NCI-H226 (cell line): ENCODE measurements at regions not wholly inside any gene's neighbourhood (a gene's known extent, or its start where the extent isn't known, plus 50 kb on each side); places are given as distances from the start of the nearest gene placed in this dataset.
"Not testable (repeated sequence)": the region's sequence is repeated elsewhere in the genome, so short reads cannot be mapped to it uniquely, and the experiment has no call there.

Experiments
- DNase-seq: peaks from one replicate; pipeline ENCODE4 v3.0.0-alpha.2; 2015

DNA sequence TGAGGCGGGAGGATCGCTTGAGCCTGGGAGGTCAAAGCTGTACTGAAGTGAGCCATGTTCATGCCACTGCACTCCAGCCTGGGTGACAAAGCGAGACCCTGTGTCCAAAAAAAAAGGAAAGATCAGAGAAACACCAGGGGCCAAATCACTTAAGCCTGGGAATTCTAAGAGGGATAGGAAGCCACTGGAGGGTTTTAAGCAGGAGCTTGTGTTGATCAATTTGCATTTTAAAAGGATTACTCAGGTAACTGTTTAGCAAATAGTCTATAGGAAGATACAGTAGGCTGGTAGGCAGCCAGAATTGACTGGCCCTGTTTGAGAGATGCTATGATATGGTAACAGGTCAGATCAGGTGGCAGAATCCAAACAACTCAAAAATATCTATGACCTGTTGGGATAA is 162.7 kb downstream of the SPTSSA start:
- DNase-seq, result no peak

DNA sequence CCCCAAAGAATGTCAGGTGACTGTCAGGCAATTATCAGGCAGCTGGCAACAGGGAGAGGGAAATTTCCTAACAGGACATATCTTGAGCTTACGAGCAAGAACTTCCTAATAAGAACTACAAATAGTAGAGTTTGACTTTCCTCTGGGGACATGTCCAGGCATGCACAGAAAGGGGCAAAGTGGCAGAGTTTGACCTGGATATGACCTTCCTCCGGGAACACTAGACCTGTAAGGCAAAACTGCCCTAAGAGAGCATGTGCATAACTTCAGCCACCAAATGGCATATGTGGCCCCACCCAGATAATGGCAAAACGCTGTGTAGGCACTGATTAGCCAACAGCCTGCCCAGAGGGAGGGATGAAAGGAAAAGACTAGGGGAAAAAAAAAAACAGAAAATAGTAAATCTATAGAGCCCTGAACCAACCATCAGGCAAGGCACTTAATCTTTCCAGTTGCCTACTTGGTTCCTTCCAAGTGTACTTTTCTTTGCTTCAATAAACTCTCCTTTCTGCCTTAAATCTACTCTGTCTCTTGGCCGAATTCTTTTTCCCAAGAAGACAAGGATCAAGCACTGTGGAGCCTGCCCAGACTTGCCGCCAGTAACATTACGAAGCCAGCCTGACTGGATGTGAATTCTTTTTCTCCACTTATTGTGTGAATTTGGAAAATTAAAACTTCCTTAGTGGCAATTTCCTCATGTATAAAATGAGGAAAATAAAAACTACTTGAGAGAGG is 164.1 kb downstream of the SPTSSA start:
- DNase-seq, result no peak

DNA sequence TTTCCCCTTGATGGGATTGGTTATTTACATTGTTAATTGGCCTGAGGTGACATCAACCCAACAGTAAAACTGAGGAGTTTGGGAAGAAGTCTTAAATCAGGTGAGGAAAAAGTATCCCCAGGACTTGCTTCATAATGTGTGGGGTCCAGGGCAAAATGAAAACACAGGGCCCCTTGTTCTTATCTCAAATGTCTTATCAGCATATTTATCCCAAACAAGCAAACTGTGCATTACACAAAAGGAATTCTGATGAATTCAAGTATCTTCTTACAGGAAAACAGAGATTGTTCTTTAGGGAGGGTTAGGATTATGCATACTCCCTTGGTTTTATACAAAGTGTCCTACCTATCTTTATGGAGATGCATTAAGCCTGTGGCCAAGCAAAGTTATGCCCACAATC is 178.4 kb downstream of the SPTSSA start:
- DNase-seq, result no peak

DNA sequence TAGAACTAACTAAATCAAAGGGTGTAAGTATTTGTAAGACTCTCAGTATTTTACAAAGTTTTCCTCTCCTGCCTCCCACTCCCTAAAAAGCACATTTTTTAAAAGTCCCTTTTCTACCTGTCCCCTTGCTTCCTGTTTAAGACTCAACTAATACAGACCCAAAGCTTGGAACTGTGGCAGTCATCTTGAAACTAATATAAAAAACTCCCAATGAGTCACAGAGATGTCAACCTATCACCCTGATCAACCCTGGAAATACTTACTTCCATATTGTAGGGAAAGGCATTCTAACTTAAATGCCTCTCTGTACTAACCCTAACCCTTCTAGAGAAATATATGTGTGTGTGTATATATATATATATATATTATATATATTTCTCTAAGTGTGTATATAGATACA is 184.8 kb downstream of the SPTSSA start:
- DNase-seq, result no peak

DNA sequence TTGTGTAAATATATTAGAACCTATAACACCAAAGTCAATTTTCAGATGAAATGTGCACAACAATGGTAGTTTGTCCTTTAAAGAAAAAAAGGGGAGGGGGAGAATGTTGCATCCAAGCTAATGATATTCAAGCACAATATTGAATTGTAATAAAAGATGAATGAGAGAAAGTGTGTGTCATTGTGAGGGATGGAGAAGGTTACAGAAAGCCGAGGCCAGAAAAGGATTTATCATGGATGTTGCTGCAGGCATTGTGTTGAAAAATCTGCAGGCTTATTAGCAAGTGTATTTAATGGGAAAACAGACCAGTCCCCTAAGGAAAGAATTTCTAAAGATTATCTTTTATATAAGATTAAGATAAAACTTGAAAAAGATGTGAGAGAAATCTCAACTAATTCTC is 186.5 kb downstream of the SPTSSA start:
- DNase-seq, result no peak

DNA sequence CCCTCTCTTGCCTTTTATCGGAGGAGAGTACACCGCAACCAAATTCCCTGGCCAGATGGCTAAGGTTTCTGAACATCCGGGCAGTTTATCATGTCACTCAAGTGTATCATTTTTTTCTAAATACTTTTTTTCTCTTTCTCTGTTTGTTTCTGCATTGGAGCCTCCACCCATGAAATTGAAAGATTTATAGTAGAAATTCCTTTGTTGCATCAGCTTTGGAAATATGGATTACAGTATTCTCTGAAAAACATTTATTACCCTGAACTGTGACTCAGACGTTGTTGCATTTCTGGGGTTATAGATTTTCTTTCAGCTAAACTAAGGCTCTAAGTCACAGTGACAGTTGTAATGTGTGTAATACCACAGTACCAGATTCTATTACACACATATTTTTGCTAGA is 187.0 kb downstream of the SPTSSA start:
- DNase-seq, result no peak

DNA sequence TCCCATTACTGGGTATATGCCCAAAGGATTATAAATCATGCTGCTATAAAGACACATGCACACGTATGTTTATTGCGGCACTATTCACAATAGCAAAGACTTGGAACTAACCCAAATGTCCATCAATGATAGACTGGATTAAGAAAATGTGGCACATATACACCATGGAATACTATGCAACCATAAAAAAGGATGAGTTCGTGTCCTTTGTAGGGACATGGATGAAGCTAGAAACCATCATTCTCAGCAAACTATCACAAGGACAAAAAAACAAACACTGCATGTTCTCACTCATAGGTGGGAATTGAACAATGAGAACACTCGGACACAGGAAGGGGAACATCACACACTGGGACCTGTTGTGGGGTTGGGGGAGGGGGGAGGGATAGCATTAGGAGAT is 188.3 kb downstream of the SPTSSA start:
- not testable (repeated sequence) for DNase-seq

DNA sequence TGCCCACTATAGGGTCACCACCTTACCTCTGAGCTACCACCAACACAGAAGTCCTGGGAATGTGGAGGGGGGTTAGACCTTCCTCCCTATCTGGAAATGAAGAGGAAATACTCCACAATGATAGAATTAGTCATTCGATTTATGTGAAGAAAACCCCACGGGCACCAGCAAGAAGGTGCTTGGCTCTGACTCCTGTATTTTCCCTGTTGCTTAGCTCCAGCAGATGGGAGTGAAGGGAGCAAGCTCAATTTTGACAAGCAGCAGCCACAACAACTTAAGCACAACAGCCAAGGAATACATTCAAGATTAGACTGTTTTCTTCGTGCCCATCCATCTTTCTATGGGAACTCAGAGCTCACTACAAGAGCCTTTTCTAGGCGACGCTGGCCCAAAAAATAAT is 191.7 kb downstream of the SPTSSA start:
- peak; percentile 91 for DNase-seq

DNA sequence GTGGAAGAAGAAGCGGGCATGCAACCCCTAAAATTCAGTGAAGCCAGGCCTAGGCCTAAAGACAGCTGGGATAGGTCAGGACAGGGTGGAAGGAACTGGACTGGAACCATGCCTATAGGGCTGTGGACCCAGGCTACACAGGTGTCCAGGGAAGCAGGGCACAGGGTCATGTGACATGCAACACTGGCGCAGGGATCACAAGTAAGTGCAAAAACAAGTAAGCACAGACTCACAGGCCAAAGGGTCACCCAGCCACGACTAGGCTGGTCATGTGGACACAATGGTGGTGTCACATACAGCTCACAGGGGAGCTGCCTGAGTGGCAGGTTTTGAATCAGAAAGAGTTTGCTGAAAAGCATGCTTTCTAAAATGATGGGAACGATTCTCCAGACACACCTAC is 195.7 kb downstream of the SPTSSA start:
- DNase-seq, result no peak

DNA sequence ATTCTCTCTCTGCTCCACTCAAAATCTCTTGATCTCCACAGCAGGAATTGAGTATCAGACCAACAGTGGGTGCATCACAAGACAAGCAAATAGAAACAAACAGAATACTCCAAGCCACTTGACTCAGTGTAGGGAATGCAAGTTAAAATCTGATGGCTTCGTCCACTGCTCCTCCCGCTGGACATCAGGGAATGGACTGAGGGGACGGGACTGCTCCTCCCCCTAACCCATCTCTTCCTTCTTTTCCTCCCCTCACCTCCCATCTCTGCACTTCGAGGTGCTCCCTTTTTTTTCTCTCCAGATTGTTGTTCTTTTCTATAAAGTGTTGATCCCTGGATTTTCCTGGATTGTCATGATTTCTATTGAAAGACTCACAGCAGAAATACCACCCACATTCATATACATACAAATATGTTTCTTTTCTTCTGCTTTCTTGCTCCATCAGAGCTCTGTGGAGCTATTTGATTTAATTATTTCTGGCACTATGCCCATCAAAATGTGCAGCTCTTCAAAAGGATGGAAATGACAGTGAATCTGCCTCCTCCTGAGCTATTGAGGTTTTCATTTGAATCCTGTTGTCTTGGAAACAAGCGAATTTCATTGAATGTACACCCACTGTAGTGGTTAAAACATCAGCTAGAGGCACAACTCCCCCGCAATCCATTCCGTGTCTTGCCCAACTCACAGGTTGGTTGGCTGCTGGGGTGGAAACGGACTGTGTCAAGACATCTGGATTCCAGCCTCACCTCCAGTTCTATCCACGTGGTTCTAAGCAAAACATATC is 199.7 kb downstream of the SPTSSA start:
- peak; percentile 59 for DNase-seq

DNA sequence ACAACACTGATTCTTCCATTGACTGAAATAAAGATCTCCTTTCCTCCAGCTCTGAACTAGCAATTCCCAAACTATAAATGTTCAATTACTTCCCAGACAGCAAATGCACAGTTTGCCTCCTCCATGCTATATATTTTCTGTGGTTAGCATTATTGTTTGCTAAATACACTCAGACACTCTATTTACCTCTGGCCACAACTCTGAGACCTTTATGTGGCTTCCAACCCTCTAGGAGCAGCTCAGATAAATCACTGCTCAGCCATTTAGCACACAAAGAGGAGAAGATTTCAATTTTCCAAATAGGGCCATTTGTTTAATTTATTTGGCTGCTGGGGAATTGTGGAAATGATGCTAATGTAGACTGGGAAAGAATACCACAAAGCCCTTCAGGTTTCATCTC is 202.0 kb downstream of the SPTSSA start:
- DNase-seq, result no peak

DNA sequence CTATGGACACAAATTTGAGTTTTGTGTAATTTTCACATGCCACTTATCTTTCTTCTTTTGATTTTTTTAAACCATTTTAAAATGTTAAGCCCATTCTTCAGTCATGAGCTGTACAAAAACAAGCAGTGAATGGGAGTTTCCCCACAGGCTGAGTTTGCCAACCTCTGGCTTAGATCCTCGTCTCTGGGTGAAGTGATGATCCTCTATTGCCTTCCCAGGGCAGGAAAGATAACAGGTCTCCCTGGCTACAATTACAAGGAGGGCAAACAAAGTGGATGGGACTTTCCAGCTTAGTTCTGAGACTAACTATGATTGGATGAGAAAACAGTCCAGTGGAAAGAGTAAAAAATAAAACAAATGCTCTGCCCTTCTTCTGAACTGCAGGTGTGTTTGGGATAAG is 203.7 kb downstream of the SPTSSA start:
- DNase-seq, result peak; percentile 98

DNA sequence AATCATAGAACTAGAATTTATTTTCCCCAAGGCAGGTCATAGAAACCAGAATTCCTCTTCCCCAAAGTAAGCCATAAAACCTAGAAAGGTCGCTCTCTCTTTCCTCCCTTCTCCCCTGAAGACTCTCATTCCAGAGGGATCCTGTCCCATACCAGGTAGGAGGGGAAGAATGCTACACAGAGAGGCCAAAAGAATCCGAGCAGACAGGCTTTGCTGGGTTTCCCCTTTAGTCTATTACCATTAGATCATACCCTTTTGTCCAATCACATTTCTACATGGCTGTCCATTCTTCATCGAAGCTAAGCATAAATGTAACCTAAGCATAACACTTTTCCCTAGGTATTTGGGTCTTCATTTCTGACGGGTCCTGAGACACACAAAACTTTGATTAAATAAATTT is 204.5 kb downstream of the SPTSSA start:
- peak; percentile 75 for DNase-seq

DNA sequence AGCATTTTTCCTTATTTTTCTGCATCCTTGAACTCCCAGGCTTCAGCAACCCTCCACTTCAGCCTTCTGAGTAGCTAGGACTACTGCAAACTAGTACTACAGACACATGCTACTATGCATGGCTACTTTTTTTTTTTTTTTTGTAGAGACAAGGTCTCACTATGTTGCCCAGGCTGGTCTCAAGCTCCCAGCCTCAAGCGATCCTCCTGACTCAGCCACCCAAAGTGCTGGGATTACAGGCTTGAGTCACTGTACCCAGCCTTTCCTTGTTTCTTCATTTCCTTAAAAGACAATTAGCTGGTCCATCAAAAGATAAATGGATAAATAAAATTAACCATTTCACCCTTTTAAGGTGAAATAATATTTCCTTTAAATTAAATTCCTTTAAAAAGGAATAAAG is 205.8 kb downstream of the SPTSSA start:
- DNase-seq, result no peak

DNA sequence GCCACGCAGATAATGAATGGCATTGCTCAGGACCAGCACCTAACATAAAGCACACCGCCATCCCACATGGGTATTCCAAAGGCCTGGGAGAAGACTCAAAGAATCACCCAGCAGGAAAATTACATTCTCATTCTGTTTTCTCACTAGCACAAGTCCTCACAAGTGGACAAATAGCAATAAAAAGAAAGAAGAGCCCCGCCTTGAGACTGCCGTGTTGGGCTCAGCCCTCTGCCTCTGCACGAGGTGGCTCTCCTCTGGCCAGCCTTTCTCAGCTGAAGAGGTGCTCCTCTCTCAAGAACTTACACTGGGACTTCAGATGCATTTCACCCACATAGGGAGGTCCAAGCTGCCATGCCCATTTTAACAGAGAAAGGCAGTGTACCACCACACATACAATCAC is 207.5 kb downstream of the SPTSSA start:
- no peak for DNase-seq

DNA sequence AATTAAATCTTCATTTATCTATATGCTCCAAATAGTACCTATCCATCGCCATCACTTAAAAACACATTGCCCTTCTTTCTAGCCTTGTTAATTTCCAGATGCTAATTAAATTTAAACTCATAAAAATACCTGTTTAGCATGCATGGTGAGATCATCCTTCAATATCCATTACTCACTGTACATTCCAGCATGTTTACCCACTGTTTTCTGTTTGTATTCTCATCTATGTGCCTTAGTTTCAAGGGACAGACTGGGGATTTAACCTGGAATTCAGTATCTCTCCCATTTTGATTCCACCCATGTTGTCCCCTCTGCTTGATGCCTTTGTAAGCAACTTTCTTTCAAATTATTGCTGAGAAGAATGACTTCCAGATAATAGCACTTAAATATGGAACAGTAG is 208.0 kb downstream of the SPTSSA start:
- DNase-seq, result no peak

DNA sequence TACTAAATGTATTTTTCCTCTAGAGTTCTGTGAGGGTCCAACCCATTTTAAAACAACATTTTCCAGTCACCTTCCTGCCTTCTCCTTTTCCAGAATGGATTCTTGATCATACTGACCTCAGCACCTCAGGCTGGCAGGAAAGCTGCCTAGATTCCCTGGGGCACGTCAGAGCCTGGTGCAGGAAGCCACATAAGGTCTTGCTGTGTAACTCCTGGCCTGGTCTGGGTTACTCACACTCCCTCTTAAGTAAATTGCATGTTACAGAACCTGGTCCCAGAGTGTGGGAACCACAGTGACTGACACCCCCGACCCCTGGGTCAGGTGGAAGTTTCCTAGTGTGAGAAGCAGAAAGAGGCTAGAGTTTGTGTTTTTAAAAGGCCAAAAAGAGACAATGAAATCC is 209.8 kb downstream of the SPTSSA start:
- peak; percentile 94 for DNase-seq

DNA sequence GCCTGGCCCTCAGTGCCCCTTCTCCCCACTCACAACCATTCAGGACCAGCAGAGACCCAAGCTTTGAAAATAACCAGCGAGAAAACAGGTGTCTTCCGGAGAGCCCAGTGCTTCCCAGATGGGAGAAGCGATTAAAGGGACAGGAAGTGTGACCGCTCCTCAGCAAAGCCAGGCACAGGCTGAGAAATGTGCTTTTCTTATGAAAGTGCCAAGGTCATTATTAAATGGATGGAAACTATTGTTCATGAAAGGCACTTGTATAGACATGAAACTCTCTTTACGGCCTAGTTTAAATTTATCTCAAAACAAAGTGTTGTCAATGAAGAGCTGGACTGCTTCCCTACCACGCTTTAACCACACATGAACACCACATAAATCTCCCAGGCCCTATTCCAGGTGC is 210.4 kb downstream of the SPTSSA start:
- DNase-seq, result no peak

DNA sequence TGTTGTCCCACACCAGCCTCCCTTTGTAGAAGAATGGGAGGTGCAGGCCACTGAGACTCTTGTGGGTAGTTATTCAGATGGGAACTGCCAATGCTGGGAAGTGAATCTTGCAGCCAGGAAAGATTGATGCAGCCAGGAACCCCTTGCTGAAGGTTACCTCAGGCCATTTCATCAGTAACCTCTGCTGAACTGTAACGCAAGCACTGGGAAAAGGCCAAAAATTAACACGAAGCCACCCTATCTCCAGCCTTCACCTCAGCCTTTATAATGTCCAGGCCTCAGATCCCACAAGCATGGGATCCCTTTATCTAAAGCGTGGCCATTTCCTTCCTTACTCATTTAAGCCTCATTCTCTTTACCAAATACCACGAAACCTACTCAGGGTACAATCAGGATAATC is 211.1 kb downstream of the SPTSSA start:
- DNase-seq, result peak; percentile 74

DNA sequence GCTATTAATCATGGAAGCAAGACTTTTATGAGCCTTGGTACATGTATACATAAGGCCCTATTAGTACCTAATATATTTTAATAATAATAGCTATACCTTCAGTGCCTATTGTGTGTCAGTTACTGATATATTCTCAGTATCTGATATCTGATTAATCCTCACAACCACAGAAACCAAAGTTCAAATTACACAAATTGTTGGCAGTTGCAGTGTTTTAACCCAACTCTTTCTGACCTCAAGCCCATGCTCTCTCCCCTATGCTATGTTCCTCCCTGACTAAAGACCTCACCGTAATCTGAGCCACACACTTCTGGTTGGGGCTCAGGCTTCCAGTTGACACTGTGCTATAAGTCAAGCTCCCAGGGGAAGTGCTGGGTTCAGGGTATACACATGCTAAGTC is 214.4 kb downstream of the SPTSSA start:
- DNase-seq, result peak; percentile 36

DNA sequence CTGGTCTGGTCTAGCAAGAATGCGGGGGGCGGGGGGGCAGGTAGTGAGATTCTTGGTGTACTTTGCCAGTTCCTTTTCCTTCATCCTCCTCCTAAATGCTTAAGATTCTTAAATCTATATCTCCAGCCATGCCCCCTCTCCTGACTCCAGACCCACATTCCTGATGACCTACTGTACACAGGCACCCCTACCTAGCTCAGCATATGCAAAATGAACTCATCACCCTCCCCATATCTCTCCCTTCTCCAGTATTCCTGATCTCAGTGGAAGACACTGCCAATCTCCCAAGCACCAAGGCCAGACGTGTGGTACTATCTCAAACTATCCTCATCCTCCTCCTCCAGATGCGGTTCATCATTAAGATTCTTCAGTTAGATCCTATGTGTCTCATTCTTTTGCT is 215.8 kb downstream of the SPTSSA start:
- peak; percentile 95 for DNase-seq

DNA sequence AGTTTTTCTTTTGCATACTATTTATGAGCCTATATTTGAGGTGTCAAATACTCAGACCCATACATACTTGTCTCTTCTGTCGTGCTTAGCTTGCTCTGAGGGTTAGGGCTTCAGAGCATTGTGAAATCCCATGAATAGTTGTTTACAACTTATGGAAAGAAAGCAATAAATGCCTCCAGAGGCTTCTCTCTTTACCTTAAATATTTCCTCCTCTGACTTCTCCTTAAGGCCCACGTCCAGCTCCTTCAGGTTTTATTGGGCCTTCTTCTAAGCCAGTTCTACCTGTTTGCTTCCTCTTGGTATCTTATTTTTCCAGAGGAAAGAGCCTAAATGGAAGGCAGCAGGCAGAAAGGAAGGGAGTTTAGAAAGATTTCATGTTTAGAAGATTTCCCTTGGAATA is 218.6 kb downstream of the SPTSSA start:
- no peak for DNase-seq

DNA sequence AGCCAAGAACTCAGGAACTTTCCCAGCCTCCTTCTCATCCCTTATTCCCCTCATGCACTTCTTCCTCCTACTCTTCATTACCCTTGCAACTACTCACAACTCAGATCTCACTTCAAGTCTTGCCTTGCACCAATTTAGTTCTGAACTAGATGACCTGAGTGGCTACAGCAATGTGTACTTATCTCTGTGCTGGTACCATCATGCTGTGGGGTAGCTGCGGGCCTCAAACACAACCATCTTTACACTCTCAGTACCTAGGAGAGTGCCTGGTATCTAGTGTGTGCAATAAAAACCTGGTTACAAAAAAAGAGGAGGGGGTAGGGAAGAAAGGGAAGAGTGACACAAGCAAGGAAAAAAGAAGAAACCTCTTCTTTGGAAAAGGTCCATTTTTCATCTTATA is 219.0 kb downstream of the SPTSSA start:
- no peak for DNase-seq

DNA sequence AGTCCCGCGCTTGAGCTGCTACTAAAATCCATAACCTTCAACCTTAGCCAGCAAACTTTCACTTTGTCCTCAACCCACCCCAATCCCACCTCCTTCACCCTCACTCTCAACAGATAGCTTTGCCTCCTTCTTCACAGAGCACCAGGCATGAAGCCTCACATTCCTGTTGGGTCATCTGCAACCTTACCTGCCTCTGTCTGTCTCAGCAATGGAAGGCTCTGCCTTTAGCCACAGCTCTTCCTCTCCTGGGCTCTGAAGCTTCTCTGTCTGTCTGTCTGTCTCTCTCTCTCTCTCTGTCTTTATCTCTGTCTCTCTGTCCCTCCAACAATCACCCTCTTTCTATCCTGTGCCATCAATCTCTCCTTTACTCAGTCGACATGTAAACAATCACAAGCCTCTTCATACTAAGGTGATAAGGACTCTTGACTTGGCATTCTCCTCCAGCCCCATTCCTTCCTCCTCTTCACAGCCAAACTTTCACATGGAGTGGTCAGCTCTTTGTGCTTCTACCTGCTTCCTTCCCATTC is 220.8 kb downstream of the SPTSSA start:
- DNase-seq, result no peak

DNA sequence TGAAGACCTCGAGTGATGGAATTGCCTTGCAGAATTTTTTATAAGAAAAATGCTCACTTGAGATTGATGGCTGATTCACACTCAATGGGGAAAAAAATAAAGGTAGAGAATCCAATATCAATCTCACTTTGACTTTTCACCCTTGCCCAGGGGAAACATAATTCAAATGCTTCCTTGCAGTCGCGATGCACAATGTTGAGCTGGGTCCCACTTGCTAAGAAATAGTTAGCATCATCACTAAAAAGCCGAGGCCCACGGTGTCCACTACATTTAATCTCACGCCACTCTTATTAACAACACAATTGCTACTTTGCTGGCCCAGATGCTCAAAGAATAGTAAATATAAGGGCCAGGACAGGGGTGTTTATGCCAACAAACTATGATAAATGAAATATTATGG is 223.4 kb downstream of the SPTSSA start:
- no peak for DNase-seq
